H9 (cell line): ENCODE measurements at regions not wholly inside any gene's neighbourhood (a gene's known extent, or its start where the extent isn't known, plus 50 kb on each side); places are given as distances from the start of the nearest gene placed in this dataset.

Source experiments
- DNase-seq: peaks from one replicate; pipeline ENCODE4 v3.0.0-alpha.2; 2017
- H2AFZ ChIP-seq: one replicate; pipeline ENCODE4 v1.6.1; 2013; ENCODE audit warnings: mild to moderate bottlenecking, low read length, control low read depth, moderate library complexity
- H2AK5ac ChIP-seq: 2 replicates; pipeline ENCODE4 v1.6.1; 2013; ENCODE audit warnings: low read length, control low read depth, mixed read lengths; ENCODE audit not compliant: insufficient read length
- H2BK120ac ChIP-seq: one replicate; pipeline ENCODE4 v1.6.1; 2013; ENCODE audit warnings: low read depth, mild to moderate bottlenecking, low read length, control low read depth, inconsistent platforms; ENCODE audit not compliant: poor library complexity, severe bottlenecking
- H2BK12ac ChIP-seq: 2 replicates; pipeline ENCODE4 v1.6.1; 2013; ENCODE audit warnings: low read length, control low read depth, mixed read lengths, low read depth; ENCODE audit not compliant: insufficient read length
- H2BK15ac ChIP-seq: 2 replicates; pipeline ENCODE4 v1.6.1; 2013; ENCODE audit warnings: low read depth, low read length, control low read depth
- H2BK20ac ChIP-seq: one replicate; pipeline ENCODE4 v1.6.1; 2013; ENCODE audit warnings: low read depth, mild to moderate bottlenecking, low read length, control low read depth, inconsistent platforms; ENCODE audit not compliant: poor library complexity, severe bottlenecking
- H2BK5ac ChIP-seq: 2 replicates; pipeline ENCODE4 v1.6.1; 2013; ENCODE audit warnings: low read length, control low read depth, mixed read lengths; ENCODE audit not compliant: insufficient read length
- H3K14ac ChIP-seq: 2 replicates; pipeline ENCODE4 v1.6.1; 2013; ENCODE audit warnings: low read length, control low read depth; ENCODE audit not compliant: insufficient read depth
- H3K18ac ChIP-seq: 2 replicates; pipeline ENCODE4 v1.6.1; 2013; ENCODE audit warnings: low read depth, mild to moderate bottlenecking, mixed read lengths, low read length, control low read depth; ENCODE audit not compliant: insufficient read length
- H3K23ac ChIP-seq: 2 replicates; pipeline ENCODE4 v1.6.1; 2013; ENCODE audit warnings: low read length, control low read depth, mixed read lengths, low read depth; ENCODE audit not compliant: insufficient read length
- H3K23me2 ChIP-seq: 2 replicates; pipeline ENCODE4 v1.6.1; 2013; ENCODE audit warnings: low read depth, mild to moderate bottlenecking, mixed read lengths, low read length, control low read depth; ENCODE audit not compliant: insufficient read length, poor library complexity, severe bottlenecking
- H3K27ac ChIP-seq: 2 replicates; pipeline ENCODE4 v1.5.1; 2013; ENCODE audit warnings: low read length, control low read depth, mixed read lengths, low read depth; ENCODE audit not compliant: insufficient read length
- H3K27me3 ChIP-seq: 2 replicates; pipeline ENCODE4 v1.6.1; 2013; ENCODE audit warnings: low read length, control low read depth, inconsistent platforms; ENCODE audit not compliant: insufficient read depth
- H3K4ac ChIP-seq: 2 replicates; pipeline ENCODE4 v1.6.1; 2013; ENCODE audit warnings: low read depth, mild to moderate bottlenecking, control low read depth, inconsistent platforms, low read length, moderate library complexity
- H3K4me1 ChIP-seq: 2 replicates; pipeline ENCODE4 v1.6.1; 2013; ENCODE audit warnings: low read length, control low read depth, inconsistent platforms; ENCODE audit not compliant: insufficient read depth
- H3K4me2 ChIP-seq: 2 replicates; pipeline ENCODE4 v1.6.1; 2013; ENCODE audit warnings: low read length, control low read depth, mixed read lengths; ENCODE audit not compliant: insufficient read length, insufficient read depth
- H3K56ac ChIP-seq: 2 replicates; pipeline ENCODE4 v1.6.1; 2013; ENCODE audit warnings: low read depth, mild to moderate bottlenecking, mixed read lengths, low read length, control low read depth; ENCODE audit not compliant: insufficient read length
- H3K79me1 ChIP-seq: 2 replicates; pipeline ENCODE4 v1.6.1; 2013; ENCODE audit warnings: low read depth, mild to moderate bottlenecking, moderate library complexity, low read length, control low read depth, inconsistent platforms; ENCODE audit not compliant: insufficient read depth, poor library complexity, severe bottlenecking
- H3K79me2 ChIP-seq: 2 replicates; pipeline ENCODE4 v1.6.1; 2013; ENCODE audit warnings: low read length, control low read depth, inconsistent platforms; ENCODE audit not compliant: insufficient read depth
- H3K9ac ChIP-seq: 2 replicates; pipeline ENCODE4 v1.6.1; 2013; ENCODE audit warnings: low read length, control low read depth, mixed read lengths; ENCODE audit not compliant: insufficient read length; ENCODE audit errors: extremely low read depth
- H3K9me3 ChIP-seq: one replicate; pipeline ENCODE4 v1.6.1; 2013; ENCODE audit warnings: low read depth, low read length, inconsistent platforms; ENCODE audit not compliant: control insufficient read depth
- H3T11ph ChIP-seq: one replicate; pipeline ENCODE4 v1.6.1; 2013; ENCODE audit warnings: mild to moderate bottlenecking, low read length, control low read depth, inconsistent platforms
- H4K20me1 ChIP-seq: one replicate; pipeline ENCODE4 v1.6.1; 2013; ENCODE audit not compliant: control insufficient read depth, insufficient read length, insufficient read depth
- H4K5ac ChIP-seq: 2 replicates; pipeline ENCODE4 v1.6.1; 2013; ENCODE audit warnings: low read depth, mild to moderate bottlenecking, mixed read lengths, low read length, control low read depth; ENCODE audit not compliant: insufficient read length
- H4K8ac ChIP-seq: replicated peaks from 2 replicates; pipeline ENCODE4 v1.6.1; 2013; ENCODE audit warnings: low read length, control low read depth, mixed read lengths, low read depth; ENCODE audit not compliant: insufficient read length
- H4K91ac ChIP-seq: 2 replicates; pipeline ENCODE4 v1.6.1; 2013; ENCODE audit warnings: low read depth, mild to moderate bottlenecking, moderate library complexity, mixed read lengths, low read length, control low read depth; ENCODE audit not compliant: insufficient read length
- H3K27ac Mint-ChIP-seq, 3 experiments: 2 replicates in 2 of 3; 3 replicates in 1 of 3; pipeline ENCODE4 v1.8.0; 2020 to 2021; ENCODE audit warnings: mixed read lengths in 3 of 3, mild to moderate bottlenecking in 1 of 3, moderate library complexity in 1 of 3
- H3K27me3 Mint-ChIP-seq: 2 replicates; pipeline ENCODE4 v1.8.0; 2021; ENCODE audit warnings: low read depth, mild to moderate bottlenecking, moderate library complexity, mixed read lengths
- H3K36me3 Mint-ChIP-seq, 3 experiments: 2 replicates in 2 of 3; 3 replicates in 1 of 3; pipeline ENCODE4 v1.8.0; 2020 to 2021; ENCODE audit warnings: low read depth in 3 of 3, mixed read lengths in 3 of 3; ENCODE audit not compliant: insufficient read depth in 1 of 3
- H3K4me1 Mint-ChIP-seq, 2 experiments: 2 replicates each; pipeline ENCODE4 v1.8.0; 2020; ENCODE audit warnings: mixed read lengths in 2 of 2
- H3K4me3 Mint-ChIP-seq, 2 experiments: 2 replicates in 1 of 2; 3 replicates in 1 of 2; pipeline ENCODE4 v1.8.0; 2020 to 2021; ENCODE audit warnings: mild to moderate bottlenecking in 2 of 2, mixed read lengths in 2 of 2, moderate library complexity in 1 of 2
- H3K9me3 Mint-ChIP-seq, 2 experiments: 2 replicates in 1 of 2; 3 replicates in 1 of 2; pipeline ENCODE4 v1.8.0; 2020; ENCODE audit warnings: mild to moderate bottlenecking in 2 of 2, mixed read lengths in 2 of 2, moderate library complexity in 1 of 2
- WGBS: extraction: QIAGEN DNeasy Blood & Tissue Kit; methylation state at CpG from one replicate; pipeline ENCODE4 v1.1.7; 2013; ENCODE audit warnings: missing lambda C conversion rate, low lambda C conversion rate, mixed read lengths; ENCODE audit not compliant: insufficient read length; ENCODE audit errors: extremely low coverage; 5-methylcytosine and 5-hydroxymethylcytosine counted together
- TF ChIP-seq, protein P1 (sequence below): fragments of 200-600 bp; sonication (generic); conservative IDR thresholded peaks from 3 replicates; pipeline ENCODE4 v1.8.0; 2021; ENCODE audit warnings: antibody characterized with exemption, mild to moderate bottlenecking

DNA sequence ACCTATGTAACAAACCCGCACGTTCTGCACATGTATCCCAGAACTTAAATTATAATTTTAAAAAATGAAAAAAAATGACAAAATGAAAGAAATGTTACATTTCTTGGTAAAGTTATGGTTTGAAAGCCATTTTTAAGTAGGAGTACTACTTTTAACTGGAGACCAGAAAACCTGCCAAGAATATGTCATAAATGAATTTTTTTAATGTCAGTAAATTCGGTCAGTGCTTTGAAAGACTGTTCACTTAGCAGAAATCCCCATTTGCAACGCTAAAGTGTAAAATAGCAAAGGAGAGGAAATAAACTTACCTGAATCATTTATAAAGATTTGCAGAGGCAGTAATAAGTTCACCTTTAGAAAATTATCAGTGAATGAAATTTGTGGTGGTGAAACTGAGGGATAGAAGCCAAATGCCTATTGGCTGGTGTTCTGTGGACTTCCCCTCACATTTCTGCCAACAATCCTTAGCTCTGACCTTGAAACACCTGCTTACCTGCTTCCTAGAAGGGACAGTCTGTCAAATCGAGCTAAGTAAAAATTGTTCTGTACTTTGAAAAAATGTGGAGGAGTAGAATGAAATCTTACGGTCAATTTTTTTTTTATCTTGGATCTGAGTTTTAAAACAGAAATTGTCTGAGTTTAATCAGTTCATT is 714.2 kb downstream of the SLC6A15 start:
- Histone ChIP-seq H3K18ac (no peak overlapping the region), H3K9ac (no peak overlapping the region), H4K8ac (no peak overlapping the region), H2BK15ac (no peak overlapping the region), H2AK5ac (no peak overlapping the region), H3K4ac (no peak overlapping the region), H3K79me1 (no peaks in the 10 kb centered on the region), H3K9me3 (no peaks in the 10 kb centered on the region), H2AFZ (no peak overlapping the region), H3K79me2 (no peaks in the 10 kb centered on the region), H4K20me1 (no peaks in the 10 kb centered on the region), H2BK120ac (no peak overlapping the region), H3K27me3 (no peaks in the 10 kb centered on the region), H3K4me1 (no peaks in the 10 kb centered on the region), H3K23me2 (no peaks in the 10 kb centered on the region), H3K23ac (no peak overlapping the region), H3K27ac (no peak overlapping the region), H3K14ac (no peak overlapping the region), H2BK20ac (no peak overlapping the region), H3T11ph (no peak overlapping the region), H4K91ac (no peak overlapping the region), H2BK5ac (no peak overlapping the region), H3K56ac (no peak overlapping the region), H2BK12ac (no peak overlapping the region), H3K4me2 (no peak overlapping the region), H4K5ac (no peak overlapping the region)
- TF ChIP-seq, protein P1, sequence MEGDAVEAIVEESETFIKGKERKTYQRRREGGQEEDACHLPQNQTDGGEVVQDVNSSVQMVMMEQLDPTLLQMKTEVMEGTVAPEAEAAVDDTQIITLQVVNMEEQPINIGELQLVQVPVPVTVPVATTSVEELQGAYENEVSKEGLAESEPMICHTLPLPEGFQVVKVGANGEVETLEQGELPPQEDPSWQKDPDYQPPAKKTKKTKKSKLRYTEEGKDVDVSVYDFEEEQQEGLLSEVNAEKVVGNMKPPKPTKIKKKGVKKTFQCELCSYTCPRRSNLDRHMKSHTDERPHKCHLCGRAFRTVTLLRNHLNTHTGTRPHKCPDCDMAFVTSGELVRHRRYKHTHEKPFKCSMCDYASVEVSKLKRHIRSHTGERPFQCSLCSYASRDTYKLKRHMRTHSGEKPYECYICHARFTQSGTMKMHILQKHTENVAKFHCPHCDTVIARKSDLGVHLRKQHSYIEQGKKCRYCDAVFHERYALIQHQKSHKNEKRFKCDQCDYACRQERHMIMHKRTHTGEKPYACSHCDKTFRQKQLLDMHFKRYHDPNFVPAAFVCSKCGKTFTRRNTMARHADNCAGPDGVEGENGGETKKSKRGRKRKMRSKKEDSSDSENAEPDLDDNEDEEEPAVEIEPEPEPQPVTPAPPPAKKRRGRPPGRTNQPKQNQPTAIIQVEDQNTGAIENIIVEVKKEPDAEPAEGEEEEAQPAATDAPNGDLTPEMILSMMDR = no peak
- Mint-ChIP-seq H3K4me3 (no peak overlapping the region), H3K27me3 (no peaks in the 10 kb centered on the region), H3K36me3 (peaks cover 0 to 13% (median 3%) of the 10 kb centered on the region in 3 experiments; a peak in 4 of 7 replicates), H3K27ac (no peak overlapping the region), H3K4me1 (no peaks in the 10 kb centered on the region), H3K9me3 (peaks cover 12 to 18% of the 10 kb centered on the region in 2 experiments)
- no peak for DNase-seq
- no CpG with 5 or more reads among the region's 6 CpGs for WGBS
